HG02885 (cell line): ENCODE measurements at regions not wholly inside any gene's neighbourhood (a gene's known extent, or its start where the extent isn't known, plus 50 kb on each side); places are given as distances from the start of the nearest gene placed in this dataset.
"Not testable (repeated sequence)": the region's sequence is repeated elsewhere in the genome, so short reads cannot be mapped to it uniquely, and the experiment has no call there.

Experiments used
- ATAC-seq: cut with Tn5 transposase; IDR thresholded peaks from one replicate; pipeline ENCODE4 v1.9.1; 2021; ENCODE audit warnings: mild to moderate bottlenecking; ENCODE audit not compliant: unreplicated experiment, poor library complexity

DNA sequence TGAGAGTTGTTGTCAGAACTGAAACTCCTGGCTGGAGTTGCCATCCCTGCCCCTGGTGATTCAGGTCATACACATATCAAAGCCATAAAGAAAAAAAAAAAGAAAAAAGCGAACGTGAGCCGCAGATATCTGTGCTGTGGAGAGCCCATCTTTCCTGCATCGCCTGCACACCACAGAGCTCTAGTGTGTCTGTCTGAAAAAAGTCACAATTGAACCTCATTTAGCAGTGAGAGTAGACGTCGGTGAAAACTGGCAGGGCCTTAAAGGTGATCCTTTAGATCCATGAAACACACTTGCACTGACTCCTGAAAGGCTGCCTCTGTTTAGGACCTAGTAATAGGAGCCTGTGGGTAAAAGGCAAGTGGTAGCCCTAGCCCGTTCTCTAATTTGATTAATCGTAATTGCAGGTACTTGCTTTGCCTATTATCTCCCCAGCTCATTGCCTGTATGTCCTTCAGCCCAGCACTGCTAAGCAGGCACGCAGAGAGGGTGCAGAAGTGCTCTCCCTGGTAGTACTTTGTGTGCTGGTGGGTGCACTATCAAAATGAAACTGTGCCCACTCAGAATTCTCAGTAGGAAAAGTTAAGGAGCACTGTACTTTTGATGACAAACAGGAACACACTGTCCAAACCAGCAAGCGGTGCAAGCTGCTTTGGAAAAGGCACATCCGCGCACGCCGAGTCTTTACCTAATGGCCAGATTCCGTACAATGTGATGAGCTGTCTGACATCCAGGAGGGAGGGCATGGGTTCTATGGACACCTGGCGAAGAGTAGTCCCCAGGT is 103.5 kb upstream of the ASB18 start:
- ATAC-seq: no peak

DNA sequence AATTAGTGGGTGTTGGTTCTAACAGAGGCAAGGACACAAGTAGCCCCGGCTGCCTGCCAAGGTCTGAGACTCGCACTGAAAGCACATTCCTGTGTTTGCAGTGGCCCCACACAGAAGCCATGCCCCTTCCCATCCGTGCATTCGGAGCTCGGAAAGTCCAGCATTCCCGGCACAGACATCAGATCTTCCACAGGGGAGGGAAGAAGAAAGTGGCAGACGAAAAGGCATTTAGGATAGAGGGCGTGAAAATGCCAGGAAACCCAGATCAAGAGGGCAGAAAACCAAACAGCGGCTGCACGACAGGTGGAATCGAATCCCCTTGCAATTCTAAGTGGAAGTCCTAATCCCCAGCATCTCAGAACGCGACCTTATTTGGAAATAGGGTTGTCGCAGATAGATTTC is 105.5 kb upstream of the ASB18 start:
- no peak for ATAC-seq

DNA sequence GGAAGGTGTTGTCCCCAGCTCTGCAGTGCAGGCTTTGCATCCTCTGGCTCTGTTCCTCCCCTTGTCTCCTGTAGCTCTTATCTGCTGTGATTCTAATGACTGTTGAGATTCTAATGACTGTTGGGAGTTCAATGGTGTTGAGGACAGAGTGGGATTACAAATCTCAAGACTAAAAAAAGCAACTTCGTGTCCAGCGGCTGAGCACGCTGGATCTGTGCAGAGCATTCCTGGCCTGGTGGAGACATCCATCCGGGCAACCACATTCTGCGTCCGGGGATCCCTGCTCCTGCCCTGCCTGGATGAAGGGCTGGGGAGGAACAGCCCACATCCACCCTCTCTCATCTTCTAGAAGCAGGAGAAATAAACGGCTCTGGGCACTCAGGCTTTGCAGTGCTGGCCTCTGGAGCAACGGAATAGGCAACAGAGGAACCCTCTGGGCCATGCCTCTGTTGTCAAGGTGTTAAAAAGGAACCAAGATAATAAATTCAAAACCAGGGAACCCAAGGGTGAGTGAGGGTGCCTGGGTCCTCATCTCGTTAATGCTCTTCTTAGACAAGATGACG is 106.7 kb upstream of the ASB18 start:
- no peak for ATAC-seq

DNA sequence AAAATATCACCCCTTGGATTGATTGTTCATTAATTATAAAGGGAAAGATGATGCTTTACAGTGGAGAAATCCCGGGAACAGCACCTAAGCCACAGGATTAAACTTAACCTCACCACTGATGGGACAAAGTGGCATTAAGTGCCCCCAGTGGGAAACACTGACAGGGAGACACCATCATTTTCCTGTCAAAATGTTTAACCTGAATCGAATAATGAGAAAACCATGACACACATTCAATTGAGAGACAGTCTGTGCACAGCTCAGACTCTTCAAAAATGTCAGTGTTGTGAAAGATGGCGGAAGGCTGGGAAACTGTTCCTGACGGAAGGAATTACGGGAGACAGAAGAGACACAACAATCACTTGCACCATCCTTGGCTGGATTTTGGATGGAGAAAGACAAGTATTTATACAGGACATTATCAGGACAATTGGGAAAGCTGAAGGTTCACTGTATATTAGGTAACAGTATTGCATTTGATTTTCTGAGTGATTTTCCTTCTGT is 111.8 kb upstream of the ASB18 start:
- ATAC-seq: no peak

DNA sequence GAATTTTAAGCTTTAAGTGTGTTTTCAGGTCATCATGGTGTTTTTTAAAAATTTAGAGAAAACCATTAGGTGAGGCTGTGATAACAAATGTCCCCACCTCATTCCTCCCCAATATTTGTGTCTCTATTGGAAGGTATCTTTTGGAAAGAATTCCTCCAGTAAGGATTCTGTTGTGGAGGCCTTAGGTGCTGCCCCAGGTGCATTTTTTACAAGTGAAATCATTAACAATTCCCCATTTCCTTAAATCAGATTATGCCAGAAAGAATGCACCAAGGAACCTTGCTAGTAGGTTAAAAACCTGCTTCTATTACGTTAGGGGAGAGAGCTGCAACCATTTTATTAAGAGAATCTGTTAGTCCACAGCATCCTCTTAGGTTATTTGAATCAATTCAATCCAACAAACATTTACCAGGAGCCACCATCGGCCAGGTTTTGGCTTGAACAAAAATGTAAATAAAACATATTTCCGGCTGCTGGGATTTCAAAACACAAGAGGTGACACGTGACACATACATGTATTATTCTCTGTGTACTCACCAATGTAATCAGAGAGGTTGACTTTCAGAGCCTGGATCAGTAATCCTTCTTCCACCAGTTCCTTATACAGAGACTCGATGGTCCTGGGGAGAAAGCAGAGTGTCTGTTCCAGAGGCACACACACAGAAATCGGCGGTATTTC is 112.5 kb upstream of the ASB18 start:
- no peak for ATAC-seq

DNA sequence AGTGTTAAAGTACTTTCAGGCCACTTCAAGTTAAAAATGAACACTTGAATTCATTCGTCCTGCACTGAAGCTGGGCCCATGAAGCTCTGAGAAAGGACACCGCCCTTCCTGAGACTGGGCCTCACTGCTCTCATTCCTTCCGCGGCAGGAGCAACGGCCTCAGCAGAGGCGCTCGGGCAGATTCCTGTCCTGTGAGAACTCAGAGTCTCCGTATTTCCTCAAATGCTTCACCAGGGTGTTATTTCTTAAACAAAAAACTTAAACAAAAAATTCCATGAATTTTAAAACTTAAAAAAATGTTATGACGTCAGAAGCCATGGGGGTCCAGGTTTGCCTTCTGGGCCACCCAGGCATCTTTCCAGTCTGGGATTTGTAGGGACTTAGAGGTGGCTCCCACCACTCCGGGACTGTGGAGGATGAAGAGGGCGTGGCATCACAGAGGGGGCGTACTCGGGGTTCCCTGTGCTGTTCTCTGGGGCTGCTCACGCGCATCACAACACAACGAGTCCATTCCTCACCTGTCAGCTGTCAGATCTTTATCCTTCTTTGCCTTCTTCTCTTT is 115.9 kb upstream of the ASB18 start:
- no peak for ATAC-seq

DNA sequence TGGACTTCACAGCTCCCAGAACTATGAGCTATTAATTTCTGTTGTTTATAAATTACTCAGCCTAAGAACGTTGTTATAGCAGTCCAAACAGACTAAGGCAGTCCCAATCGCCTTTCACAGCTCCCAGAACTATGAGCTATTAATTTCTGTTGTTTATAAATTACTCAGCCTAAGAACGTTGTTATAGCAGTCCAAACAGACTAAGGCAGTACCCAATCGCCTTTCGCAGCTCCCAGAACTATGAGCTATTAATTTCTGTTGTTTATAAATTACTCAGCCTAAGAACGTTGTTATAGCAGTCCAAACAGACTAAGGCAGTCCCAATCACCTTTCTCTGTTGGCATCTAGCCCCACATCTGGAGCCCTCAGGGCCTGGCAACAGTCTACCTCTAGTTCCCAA is 117.0 kb upstream of the ASB18 start:
- ATAC-seq: not testable (repeated sequence)

DNA sequence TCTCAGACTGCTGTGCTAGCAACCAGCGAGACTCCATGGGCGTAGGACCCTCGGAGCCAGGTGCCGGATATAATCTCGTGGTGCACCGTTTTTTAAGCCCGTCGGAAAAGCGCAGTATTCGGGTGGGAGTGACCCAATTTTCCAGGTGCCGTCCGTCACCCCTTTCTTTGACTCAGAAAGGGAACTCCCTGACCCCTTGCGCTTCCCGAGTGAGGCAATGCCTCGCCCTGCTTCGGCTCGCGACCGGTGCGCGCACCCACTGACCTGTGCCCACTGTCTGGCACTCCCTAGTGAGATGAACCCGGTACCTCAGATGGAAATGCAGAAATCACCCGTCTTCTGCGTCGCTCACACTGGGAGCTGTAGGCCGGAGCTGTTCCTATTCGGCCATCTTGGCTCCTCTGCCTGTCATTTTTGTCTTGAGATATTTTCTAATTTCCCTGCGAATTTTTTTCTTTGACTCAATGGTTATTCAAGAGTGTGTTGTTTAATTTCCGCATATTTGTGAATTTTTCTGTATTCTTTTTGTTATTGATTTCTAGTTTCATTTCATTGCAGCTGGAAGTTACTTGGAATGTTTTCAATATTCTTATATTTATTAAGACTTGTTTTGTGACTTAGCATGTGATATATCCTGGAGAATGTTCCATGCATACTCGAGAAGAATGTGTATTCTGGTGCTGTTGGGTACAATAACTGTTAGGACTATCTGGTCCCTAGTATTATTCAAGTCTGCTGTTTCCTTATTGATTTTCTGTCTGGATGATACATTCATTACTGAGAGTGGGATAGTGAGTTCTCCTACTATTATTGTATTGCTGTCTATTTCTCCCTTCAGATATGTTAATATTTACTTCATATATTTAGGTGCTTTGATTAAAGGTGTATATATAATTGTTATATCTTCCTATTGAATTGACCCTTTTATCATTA is 125.3 kb upstream of the ASB18 start:
- not testable (repeated sequence) for ATAC-seq

- no peak for ATAC-seq
Observed at GRCh38 chr2:236393101-236393500, 128.9 kb upstream of the ASB18 start.

DNA sequence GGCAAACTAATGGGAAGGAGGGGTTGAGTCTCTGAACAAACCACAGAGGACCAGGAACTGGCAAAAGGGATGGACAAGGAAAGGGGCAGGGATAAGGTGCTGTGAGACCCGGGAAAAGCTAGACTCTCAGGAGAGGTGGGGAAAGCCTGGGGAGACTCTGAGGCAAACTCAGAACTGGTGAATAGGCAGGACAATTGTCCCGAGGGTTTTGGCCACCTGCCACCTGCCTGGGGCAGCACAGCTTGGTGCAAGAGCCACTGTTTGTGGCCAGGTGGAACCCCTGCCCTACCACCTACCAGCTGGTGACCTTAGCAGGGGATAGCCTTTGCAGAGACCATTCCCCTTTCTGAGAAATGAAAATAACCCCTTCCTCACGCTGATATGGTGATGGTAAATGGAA is 129.4 kb upstream of the ASB18 start:
- no peak for ATAC-seq

GRCh38 chr2:236394571-236394970 is 130.4 kb upstream of the ASB18 start:
- no peak for ATAC-seq

- no peak for ATAC-seq
Observed at GRCh38 chr2:236395067-236395466, 130.9 kb upstream of the ASB18 start.

DNA sequence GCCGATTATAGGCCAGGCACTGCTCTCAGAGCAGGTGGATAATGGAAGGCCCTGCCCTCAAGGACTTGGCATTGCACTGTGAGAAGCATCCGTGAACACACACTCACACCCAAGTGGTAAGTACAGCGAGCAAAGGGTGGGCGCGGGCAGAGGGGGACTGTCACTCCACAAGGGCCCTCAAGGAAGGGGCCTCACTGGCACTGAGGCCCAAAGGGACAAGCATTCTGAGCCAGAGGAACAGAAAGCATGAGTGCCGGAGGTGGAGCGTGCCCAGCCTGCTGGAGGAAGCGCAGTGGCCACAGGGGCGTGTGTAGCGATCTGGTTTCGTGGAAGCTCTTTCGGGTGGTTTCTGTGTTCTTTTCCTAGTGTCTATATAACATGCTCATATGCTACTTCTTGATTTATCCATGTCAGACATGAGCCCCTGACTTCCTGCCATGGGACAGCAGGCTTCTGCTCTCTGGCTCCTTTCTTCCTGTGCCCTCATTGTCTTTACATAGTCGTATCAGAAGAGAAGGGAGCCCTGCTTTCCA is 132.7 kb upstream of the ASB18 start:
- no peak for ATAC-seq

- no peak for ATAC-seq
Observed at GRCh38 chr2:236397681-236398080, 133.5 kb upstream of the ASB18 start.

DNA sequence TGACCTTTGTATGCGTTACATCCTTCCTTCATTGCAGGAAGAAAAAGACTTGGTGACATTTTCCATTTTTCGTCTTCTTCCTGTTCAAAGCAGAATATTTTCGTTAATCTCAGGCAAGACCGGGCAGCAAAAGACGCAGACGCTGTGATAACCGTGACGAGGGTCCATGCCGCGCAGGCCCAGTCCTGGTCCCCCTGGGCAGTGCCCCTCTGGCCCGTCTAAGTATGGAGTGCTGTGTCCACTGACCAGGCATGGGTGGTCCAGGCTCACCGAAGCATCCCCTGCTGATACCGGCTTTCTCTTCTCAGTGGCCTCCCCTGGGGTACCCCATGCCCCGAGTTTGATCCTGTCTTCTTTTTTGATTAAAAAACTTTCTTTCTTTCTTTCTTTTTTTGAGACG is 135.2 kb upstream of the ASB18 start:
- no peak for ATAC-seq

- no peak for ATAC-seq
Observed at GRCh38 chr2:236400046-236400574, 135.9 kb upstream of the ASB18 start.

DNA sequence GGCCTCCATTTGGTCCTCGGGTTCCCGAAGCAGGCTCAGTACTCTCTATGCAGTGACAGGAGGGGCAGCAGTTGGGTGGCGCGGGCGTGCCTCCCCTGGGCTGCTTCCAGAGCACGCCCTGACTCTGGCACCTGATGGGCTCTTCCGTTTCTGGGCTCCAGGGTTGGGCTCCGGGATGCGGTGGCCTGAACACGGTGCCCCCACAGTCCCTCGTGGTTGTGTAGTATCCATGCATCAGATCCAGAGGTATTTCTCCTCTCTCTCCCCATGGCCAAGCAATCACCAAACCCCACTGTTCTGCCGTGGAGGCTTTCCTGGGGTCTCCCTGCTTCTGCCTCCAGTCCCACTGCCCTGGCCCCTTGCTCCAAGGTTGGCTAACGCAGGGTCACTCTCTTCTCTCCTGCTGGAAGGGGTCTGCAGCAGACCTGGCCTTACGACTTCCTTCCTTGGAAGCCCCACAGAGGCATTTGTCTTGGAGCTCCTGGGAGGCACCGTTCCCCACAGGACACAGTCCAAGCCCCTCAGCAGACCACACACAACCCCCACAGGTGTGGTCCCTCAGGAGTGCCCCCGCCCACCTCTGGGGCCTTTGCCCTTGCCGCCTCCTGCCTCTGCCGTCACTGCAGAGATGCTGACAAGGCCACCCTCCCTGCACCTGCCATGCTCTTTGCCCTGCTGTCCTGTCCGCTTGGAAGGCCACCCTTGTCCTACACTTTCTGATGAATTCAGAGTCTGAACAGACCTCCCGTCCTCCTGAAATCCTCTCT is 136.6 kb upstream of the ASB18 start:
- no peak for ATAC-seq

DNA sequence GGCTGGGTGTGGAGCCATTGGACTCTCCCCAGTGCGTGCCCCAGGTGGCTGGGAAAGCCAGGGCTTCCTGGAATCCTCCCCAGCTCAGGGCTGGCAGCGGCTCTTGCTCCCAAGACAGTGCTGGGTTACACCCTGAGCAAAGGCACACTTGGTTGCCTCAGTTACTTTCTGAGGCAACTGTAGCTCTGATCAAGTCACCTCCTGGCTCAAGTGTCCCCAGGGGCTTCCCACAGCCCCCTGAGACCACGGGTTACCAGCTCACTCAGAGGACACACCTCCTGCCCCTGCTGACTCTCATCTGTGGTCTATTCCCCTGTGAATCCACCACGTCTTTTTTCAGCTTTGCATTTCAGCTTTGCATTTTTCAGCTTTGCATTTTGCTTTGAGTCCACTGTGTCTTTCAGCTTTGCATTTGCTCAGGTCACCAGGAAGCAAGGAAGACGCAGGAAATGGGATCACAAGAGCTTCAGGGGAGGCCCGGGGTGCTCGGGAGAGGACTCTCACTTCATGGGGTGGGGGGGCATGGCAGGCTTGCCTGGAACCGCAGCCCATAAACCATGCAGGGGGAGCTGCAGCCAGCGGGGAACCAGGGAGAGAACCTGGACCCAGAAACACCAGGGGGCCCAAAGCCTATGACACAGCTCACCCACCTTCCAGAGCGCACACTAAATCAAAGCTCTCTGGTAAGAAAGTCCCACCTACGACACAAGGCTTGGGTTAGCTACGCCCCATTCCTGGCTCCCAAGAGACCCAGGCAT is 138.0 kb upstream of the ASB18 start:
- ATAC-seq: no peak
